ENCODE measurements at regions not wholly inside any gene's neighbourhood (a gene's known extent, or its start where the extent isn't known, plus 50 kb on each side); places are given as distances from the start of the nearest gene placed in this dataset.

DNA sequence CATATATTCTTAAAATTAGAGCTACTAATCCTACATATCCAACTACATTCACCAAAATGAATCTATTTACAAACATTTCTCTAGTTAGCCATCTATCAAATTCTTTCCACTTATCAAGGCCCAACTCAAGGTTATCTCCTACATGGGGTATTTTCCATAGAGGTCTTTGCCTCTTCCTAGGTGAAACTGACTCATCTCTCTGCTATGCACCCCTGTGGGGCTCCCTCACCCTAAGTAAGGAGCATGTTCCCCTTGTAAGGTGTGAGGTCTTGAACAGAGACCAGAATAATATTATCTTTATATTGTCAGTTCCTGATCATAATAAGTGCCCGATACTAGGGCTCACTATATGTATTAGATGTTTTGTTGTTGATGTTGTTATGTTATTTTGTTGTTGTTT is 74.6 kb upstream of the TSC22D2 start:
- H3K4me3 ChIP-seq, result no peak overlapping the region
- H3K27me3 ChIP-seq, result no peaks in the 10 kb centered on the region
- no peak for DNase-seq (ENCODE audit: low read depth in 1 of 2, low spot score in 1 of 2)
- no peaks in the 10 kb centered on the region for H3K36me3 ChIP-seq
- TF ChIP-seq, protein P1, sequence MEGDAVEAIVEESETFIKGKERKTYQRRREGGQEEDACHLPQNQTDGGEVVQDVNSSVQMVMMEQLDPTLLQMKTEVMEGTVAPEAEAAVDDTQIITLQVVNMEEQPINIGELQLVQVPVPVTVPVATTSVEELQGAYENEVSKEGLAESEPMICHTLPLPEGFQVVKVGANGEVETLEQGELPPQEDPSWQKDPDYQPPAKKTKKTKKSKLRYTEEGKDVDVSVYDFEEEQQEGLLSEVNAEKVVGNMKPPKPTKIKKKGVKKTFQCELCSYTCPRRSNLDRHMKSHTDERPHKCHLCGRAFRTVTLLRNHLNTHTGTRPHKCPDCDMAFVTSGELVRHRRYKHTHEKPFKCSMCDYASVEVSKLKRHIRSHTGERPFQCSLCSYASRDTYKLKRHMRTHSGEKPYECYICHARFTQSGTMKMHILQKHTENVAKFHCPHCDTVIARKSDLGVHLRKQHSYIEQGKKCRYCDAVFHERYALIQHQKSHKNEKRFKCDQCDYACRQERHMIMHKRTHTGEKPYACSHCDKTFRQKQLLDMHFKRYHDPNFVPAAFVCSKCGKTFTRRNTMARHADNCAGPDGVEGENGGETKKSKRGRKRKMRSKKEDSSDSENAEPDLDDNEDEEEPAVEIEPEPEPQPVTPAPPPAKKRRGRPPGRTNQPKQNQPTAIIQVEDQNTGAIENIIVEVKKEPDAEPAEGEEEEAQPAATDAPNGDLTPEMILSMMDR (IDR thresholded peaks at IDR 0.05; ENCODE audit: low read depth, low read length), result no peak
- H3K27ac ChIP-seq, result no peak overlapping the region
- H3K9me3 ChIP-seq (ENCODE audit: low read depth), result no peaks in the 10 kb centered on the region
- no peaks in the 10 kb centered on the region for H3K4me1 ChIP-seq (ENCODE audit: low read depth)

DNA sequence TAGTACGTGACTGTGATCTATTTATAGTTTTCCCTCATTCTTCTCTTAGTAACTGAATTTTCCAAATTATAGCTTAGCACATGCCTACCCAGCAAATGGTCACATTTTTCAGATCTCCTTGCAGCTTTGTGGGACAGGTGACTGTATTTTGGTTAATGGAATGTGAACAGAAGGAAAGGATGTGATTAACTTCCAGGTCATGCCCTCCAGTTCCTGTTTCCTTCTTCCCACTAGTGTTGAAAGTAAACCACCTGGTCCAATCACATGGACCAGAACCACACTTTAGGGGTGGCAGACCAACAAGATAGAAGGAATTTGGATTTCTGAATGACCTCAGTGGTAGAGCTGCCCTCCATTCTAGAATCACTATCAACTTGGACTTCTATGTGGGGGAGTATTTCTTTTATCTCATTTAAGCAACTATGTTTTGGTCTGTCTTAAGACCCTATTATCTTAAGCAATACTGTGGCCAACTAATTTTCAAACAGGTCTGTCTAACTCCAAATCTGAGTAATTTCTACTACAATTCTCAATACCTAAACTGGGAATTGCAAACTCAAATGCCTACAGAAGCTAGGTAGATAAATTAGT is 76.0 kb upstream of the TSC22D2 start:
- Histone ChIP-seq H3K27ac (no peak overlapping the region), H3K36me3 (no peaks in the 10 kb centered on the region), H3K27me3 (no peaks in the 10 kb centered on the region), H3K4me1 (ENCODE audit: low read depth) (peaks cover 3% of the 10 kb centered on the region), H3K9me3 (ENCODE audit: low read depth) (no peaks in the 10 kb centered on the region), H3K4me3 (no peak overlapping the region)
- TF ChIP-seq, protein P1 (IDR thresholded peaks at IDR 0.05; ENCODE audit: low read depth, low read length), result no peak
- no peak for DNase-seq (ENCODE audit: low read depth in 1 of 2, low spot score in 1 of 2)

DNA sequence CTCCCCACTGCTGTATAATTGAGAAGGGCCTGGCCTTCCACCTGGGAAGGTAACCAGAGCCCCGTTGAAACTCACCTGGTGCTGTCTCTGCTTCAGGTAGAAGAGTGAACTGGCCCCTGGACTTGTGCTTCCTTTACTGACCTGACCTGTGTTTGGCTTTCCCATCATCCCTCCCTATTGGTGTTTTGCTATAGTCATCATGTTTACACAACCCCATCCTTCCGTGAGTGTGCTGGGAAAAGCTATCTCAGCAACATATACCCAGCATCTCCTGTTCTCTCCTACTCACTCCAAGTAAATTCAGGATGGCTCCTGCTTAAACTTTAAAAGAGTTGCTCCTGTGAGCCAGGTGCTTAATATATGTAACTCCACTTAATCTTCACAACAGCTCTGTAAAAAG is 77.2 kb upstream of the TSC22D2 start:
- DNase-seq (ENCODE audit: low read depth in 1 of 2, low spot score in 1 of 2), result no peak
- TF ChIP-seq, protein P1 (IDR thresholded peaks at IDR 0.05; ENCODE audit: low read depth, low read length), result no peak
- no peaks in the 10 kb centered on the region for H3K27me3 ChIP-seq
- no peak overlapping the region for H3K4me3 ChIP-seq
- peaks cover 3% of the 10 kb centered on the region for H3K4me1 ChIP-seq (ENCODE audit: low read depth)
- H3K9me3 ChIP-seq (ENCODE audit: low read depth), result no peaks in the 10 kb centered on the region
- no peaks in the 10 kb centered on the region for H3K36me3 ChIP-seq
- no peak overlapping the region for H3K27ac ChIP-seq

DNA sequence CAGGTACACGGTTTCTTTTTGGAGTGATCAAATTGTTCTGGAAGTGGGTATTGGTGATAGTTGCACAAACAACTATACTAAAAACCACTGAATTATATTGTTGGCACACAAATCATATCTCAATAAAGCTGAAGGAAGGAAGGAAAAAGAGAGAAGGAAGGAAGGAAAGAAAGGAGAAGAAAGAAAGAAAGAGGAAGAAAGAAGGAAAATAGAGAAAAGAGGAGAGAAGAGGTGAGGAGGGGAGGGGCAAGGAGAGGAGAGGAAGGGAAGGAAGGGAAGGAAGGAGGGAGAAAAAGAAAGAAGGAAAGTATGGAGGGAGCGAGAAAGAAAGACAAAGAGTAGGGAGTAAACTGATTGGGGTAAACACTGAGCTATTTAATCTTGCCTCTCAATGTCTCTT is 77.9 kb upstream of the TSC22D2 start:
- H3K4me3 ChIP-seq, result no peak overlapping the region
- TF ChIP-seq, protein P1 (IDR thresholded peaks at IDR 0.05; ENCODE audit: low read depth, low read length), result no peak
- H3K9me3 ChIP-seq (ENCODE audit: low read depth), result no peaks in the 10 kb centered on the region
- H3K4me1 ChIP-seq (ENCODE audit: low read depth), result peaks cover 3% of the 10 kb centered on the region
- H3K27me3 ChIP-seq, result no peaks in the 10 kb centered on the region
- DNase-seq (ENCODE audit: low read depth in 1 of 2, low spot score in 1 of 2), result no peak
- no peak overlapping the region for H3K27ac ChIP-seq
- no peaks in the 10 kb centered on the region for H3K36me3 ChIP-seq

DNA sequence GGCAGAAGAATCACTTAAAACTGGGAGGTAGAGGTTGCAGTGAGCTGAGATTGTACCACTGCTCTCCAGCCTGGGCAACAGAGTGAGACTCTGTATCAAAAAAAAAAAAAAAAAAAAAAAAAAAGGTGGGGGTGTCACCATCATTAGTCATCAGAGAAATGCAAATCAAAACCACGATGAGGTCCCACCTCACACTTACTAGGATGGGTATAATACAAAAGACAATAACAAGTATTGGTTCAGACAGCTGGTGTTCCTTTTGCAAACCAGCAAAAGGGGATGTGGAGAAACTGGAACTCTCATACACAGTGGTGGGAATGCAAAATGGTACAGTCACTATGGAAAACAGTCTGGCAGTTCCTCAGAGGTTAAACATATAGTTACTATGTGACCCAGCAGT is 78.7 kb upstream of the TSC22D2 start:
- Histone ChIP-seq H3K36me3 (no peaks in the 10 kb centered on the region), H3K9me3 (ENCODE audit: low read depth) (no peaks in the 10 kb centered on the region), H3K4me3 (no peak overlapping the region), H3K27me3 (no peaks in the 10 kb centered on the region), H3K4me1 (ENCODE audit: low read depth) (peaks cover 3% of the 10 kb centered on the region), H3K27ac (no peak overlapping the region)
- TF ChIP-seq, protein P1 (IDR thresholded peaks at IDR 0.05; ENCODE audit: low read depth, low read length), result no peak
- no peak for DNase-seq (ENCODE audit: low read depth in 1 of 2, low spot score in 1 of 2)

DNA sequence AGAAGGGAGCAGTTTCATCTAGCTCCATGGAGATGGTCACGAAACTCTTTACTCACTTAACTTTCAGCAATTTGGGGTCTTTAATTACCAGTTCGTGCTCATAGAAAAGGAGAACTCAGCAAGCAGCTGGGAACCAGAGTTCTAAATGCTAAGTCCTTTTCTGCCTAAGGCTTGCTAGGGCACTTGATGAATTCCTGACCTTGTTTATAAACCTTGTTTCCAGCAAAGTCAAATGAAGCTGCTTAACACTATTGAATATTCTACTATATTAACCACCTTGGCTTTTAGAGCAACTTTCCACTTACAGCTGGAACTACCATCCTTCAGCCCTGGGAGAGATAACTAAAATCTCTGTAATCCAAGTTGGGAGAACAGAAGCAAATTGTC is 79.5 kb upstream of the TSC22D2 start:
- Histone ChIP-seq H3K27me3 (no peaks in the 10 kb centered on the region), H3K4me3 (no peak overlapping the region), H3K27ac (no peak overlapping the region), H3K4me1 (ENCODE audit: low read depth) (peaks cover 3% of the 10 kb centered on the region), H3K9me3 (ENCODE audit: low read depth) (no peaks in the 10 kb centered on the region), H3K36me3 (no peaks in the 10 kb centered on the region)
- TF ChIP-seq, protein P1 (IDR thresholded peaks at IDR 0.05; ENCODE audit: low read depth, low read length), result no peak
- no peak for DNase-seq (ENCODE audit: low read depth in 1 of 2, low spot score in 1 of 2)

Measured in cardiac muscle cell (in vitro differentiated cells and primary cell).